GM23338 (cell line): ENCODE measurements at regions not wholly inside any gene's neighbourhood (a gene's known extent, or its start where the extent isn't known, plus 50 kb on each side); places are given as distances from the start of the nearest gene placed in this dataset.

Experiments
- ATAC-seq: fragments of 200-7000 bp; cut with Tn5 transposase; 3 replicates; pipeline ENCODE4 v1.9.1; 2020
- DNase-seq: peaks from one replicate; pipeline ENCODE4 v3.0.0-alpha.2; 2015; ENCODE audit warnings: low spot score
- H2AFZ ChIP-seq: fragments of 200-600 bp; sonication (generic); 2 replicates; pipeline ENCODE4 v1.8.0; 2016; ENCODE audit warnings: antibody characterized with exemption, mild to moderate bottlenecking, moderate library complexity
- H3F3A ChIP-seq: fragments of 200-600 bp; sonication (generic); replicated peaks from 2 replicates; pipeline ENCODE4 v1.8.0; 2017; ENCODE audit warnings: antibody characterized with exemption, mixed run types, low read depth
- H3K27ac ChIP-seq: fragments of 200-600 bp; sonication (generic); 2 replicates; pipeline ENCODE4 v1.6.1; 2016; ENCODE audit warnings: low read depth
- H3K27me3 ChIP-seq: fragments of 200-600 bp; sonication (generic); 2 replicates; pipeline ENCODE4 v1.8.0; 2016; ENCODE audit warnings: mild to moderate bottlenecking, mixed run types, moderate library complexity; ENCODE audit not compliant: insufficient read depth
- H3K36me3 ChIP-seq: fragments of 200-600 bp; sonication (generic); 2 replicates; pipeline ENCODE4 v1.8.0; 2016; ENCODE audit warnings: mild to moderate bottlenecking; ENCODE audit not compliant: insufficient read depth
- H3K4me1 ChIP-seq: fragments of 200-600 bp; sonication (generic); 2 replicates; pipeline ENCODE4 v1.8.0; 2016; ENCODE audit warnings: mild to moderate bottlenecking, moderate library complexity; ENCODE audit not compliant: insufficient read depth
- H3K4me2 ChIP-seq: fragments of 200-600 bp; sonication (generic); 2 replicates; pipeline ENCODE4 v1.7.1; 2017; ENCODE audit warnings: mixed run types
- H3K4me3 ChIP-seq: fragments of 200-600 bp; sonication (generic); 2 replicates; pipeline ENCODE4 v1.6.1; 2016; ENCODE audit warnings: mixed run types
- H3K79me2 ChIP-seq: fragments of 200-600 bp; sonication (generic); replicated peaks from 2 replicates; pipeline ENCODE4 v1.8.0; 2017; ENCODE audit warnings: mild to moderate bottlenecking; ENCODE audit not compliant: insufficient read depth
- H3K9me2 ChIP-seq: fragments of 200-600 bp; sonication (generic); 2 replicates; pipeline ENCODE4 v1.8.0; 2017; ENCODE audit not compliant: insufficient read depth
- H4K20me1 ChIP-seq: fragments of 200-600 bp; sonication (generic); replicated peaks from 2 replicates; pipeline ENCODE4 v1.8.0; 2017; ENCODE audit warnings: mild to moderate bottlenecking; ENCODE audit not compliant: insufficient read depth
- H3K27ac Mint-ChIP-seq: 2 replicates; pipeline ENCODE4 v1.8.0; 2020; ENCODE audit warnings: inconsistent platforms, mild to moderate bottlenecking, moderate library complexity, mixed read lengths
- H3K27me3 Mint-ChIP-seq: 3 replicates; pipeline ENCODE4 v1.8.0; 2022; ENCODE audit warnings: low read depth, mild to moderate bottlenecking, moderate library complexity, mixed read lengths, inconsistent platforms; ENCODE audit not compliant: insufficient read depth, poor library complexity
- H3K36me3 Mint-ChIP-seq: 3 replicates; pipeline ENCODE4 v1.8.0; 2021; ENCODE audit warnings: low read depth, mild to moderate bottlenecking, inconsistent platforms, moderate library complexity, mixed read lengths
- H3K4me1 Mint-ChIP-seq: 3 replicates; pipeline ENCODE4 v1.8.0; 2020; ENCODE audit warnings: mild to moderate bottlenecking, inconsistent platforms, mixed read lengths
- H3K4me3 Mint-ChIP-seq: 3 replicates; pipeline ENCODE4 v1.8.0; 2021; ENCODE audit warnings: moderate library complexity, mild to moderate bottlenecking, inconsistent platforms, mixed read lengths
- H3K9me3 Mint-ChIP-seq: 3 replicates; pipeline ENCODE4 v1.8.0; 2020; ENCODE audit warnings: moderate library complexity, mild to moderate bottlenecking, inconsistent platforms, mixed read lengths
- CREB1 ChIP-seq: fragments of 250-450 bp; sonication (Bioruptor Pico); IDR thresholded peaks from 2 replicates; pipeline ENCODE4 v1.5.0; 2020; ENCODE audit warnings: low read depth, mild to moderate bottlenecking, moderate library complexity
- CTCF ChIP-seq, 2 experiments: fragments of 200-600 bp in 1 of 2; sonication (generic) in 1 of 2; conservative IDR thresholded peaks; 2 replicates each; pipeline versions ENCODE4 v1.5.1 to v1.6.1; 2016 to 2017; ENCODE audit warnings: antibody characterized with exemption in 2 of 2, low read depth in 2 of 2, mild to moderate bottlenecking in 2 of 2, moderate library complexity in 1 of 2
- ETS1 ChIP-seq: IDR thresholded peaks from 2 replicates; pipeline ENCODE4 v1.6.1; 2016; ENCODE audit warnings: antibody characterized with exemption
- EZH2 ChIP-seq: fragments of 200-600 bp; sonication (generic); IDR thresholded peaks from one replicate; pipeline ENCODE4 v1.8.0; 2017; ENCODE audit warnings: antibody characterized with exemption, mild to moderate bottlenecking, low read depth; ENCODE audit not compliant: unreplicated experiment
- EZH2phosphoT487 ChIP-seq: fragments of 200-600 bp; sonication (generic); IDR thresholded peaks from one replicate; pipeline ENCODE4 v1.8.1; 2018; ENCODE audit warnings: antibody characterized with exemption; ENCODE audit not compliant: unreplicated experiment
- JUNB ChIP-seq: IDR thresholded peaks from one replicate; pipeline ENCODE4 v1.6.1; 2016; ENCODE audit warnings: antibody characterized with exemption; ENCODE audit not compliant: unreplicated experiment
- NANOG ChIP-seq: IDR thresholded peaks from 2 replicates; pipeline ENCODE4 v1.6.1; 2016; ENCODE audit warnings: antibody characterized with exemption, borderline replicate concordance
- POLR2AphosphoS5 ChIP-seq: IDR thresholded peaks from 2 replicates; pipeline ENCODE4 v1.6.1; 2016; ENCODE audit warnings: antibody characterized with exemption, low read depth
- STAT1 ChIP-seq: IDR thresholded peaks from one replicate; pipeline ENCODE4 v1.6.1; 2016; ENCODE audit warnings: antibody characterized with exemption; ENCODE audit not compliant: unreplicated experiment
- ZNF114 ChIP-seq: fragments of 250-450 bp; sonication (Bioruptor Pico); IDR thresholded peaks from 2 replicates; pipeline ENCODE4 v1.5.0; 2020; ENCODE audit warnings: mild to moderate bottlenecking, moderate library complexity
- ZNF331 ChIP-seq: fragments of 250-450 bp; sonication (Bioruptor Pico); IDR thresholded peaks from 2 replicates; pipeline ENCODE4 v1.5.0; 2020; ENCODE audit warnings: low read depth, mild to moderate bottlenecking, moderate library complexity
- TF ChIP-seq, protein P1 (sequence below): IDR thresholded peaks from one replicate; pipeline ENCODE4 v1.6.1; 2018; ENCODE audit warnings: antibody characterized with exemption; ENCODE audit not compliant: unreplicated experiment
- TF ChIP-seq, protein P2 (sequence below): fragments of 250-450 bp; sonication (Bioruptor Pico); IDR thresholded peaks from 2 replicates; pipeline ENCODE4 v1.5.0; 2020; ENCODE audit warnings: mild to moderate bottlenecking, moderate library complexity

- ATAC-seq = no peak
- H2AFZ ChIP-seq = no peak overlapping the region
- no peak for TF ChIP-seq ZNF331
- TF ChIP-seq ZNF114 (CRISPR knock-in tag) = no peak
- no peak for TF ChIP-seq EZH2
- TF ChIP-seq, protein P1, sequence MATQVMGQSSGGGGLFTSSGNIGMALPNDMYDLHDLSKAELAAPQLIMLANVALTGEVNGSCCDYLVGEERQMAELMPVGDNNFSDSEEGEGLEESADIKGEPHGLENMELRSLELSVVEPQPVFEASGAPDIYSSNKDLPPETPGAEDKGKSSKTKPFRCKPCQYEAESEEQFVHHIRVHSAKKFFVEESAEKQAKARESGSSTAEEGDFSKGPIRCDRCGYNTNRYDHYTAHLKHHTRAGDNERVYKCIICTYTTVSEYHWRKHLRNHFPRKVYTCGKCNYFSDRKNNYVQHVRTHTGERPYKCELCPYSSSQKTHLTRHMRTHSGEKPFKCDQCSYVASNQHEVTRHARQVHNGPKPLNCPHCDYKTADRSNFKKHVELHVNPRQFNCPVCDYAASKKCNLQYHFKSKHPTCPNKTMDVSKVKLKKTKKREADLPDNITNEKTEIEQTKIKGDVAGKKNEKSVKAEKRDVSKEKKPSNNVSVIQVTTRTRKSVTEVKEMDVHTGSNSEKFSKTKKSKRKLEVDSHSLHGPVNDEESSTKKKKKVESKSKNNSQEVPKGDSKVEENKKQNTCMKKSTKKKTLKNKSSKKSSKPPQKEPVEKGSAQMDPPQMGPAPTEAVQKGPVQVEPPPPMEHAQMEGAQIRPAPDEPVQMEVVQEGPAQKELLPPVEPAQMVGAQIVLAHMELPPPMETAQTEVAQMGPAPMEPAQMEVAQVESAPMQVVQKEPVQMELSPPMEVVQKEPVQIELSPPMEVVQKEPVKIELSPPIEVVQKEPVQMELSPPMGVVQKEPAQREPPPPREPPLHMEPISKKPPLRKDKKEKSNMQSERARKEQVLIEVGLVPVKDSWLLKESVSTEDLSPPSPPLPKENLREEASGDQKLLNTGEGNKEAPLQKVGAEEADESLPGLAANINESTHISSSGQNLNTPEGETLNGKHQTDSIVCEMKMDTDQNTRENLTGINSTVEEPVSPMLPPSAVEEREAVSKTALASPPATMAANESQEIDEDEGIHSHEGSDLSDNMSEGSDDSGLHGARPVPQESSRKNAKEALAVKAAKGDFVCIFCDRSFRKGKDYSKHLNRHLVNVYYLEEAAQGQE = no peak
- no peak for TF ChIP-seq EZH2phosphoT487
- TF ChIP-seq ETS1 = no peak
- TF ChIP-seq NANOG = no peak
- TF ChIP-seq POLR2AphosphoS5 = no peak
- no peak for TF ChIP-seq CREB1
- no peak for TF ChIP-seq STAT1
- no peak for TF ChIP-seq CTCF (conservative IDR thresholded peaks at IDR 0.05; ENCODE audit: low read depth in 2 of 2)
- TF ChIP-seq JUNB = no peak
- TF ChIP-seq, protein P2, sequence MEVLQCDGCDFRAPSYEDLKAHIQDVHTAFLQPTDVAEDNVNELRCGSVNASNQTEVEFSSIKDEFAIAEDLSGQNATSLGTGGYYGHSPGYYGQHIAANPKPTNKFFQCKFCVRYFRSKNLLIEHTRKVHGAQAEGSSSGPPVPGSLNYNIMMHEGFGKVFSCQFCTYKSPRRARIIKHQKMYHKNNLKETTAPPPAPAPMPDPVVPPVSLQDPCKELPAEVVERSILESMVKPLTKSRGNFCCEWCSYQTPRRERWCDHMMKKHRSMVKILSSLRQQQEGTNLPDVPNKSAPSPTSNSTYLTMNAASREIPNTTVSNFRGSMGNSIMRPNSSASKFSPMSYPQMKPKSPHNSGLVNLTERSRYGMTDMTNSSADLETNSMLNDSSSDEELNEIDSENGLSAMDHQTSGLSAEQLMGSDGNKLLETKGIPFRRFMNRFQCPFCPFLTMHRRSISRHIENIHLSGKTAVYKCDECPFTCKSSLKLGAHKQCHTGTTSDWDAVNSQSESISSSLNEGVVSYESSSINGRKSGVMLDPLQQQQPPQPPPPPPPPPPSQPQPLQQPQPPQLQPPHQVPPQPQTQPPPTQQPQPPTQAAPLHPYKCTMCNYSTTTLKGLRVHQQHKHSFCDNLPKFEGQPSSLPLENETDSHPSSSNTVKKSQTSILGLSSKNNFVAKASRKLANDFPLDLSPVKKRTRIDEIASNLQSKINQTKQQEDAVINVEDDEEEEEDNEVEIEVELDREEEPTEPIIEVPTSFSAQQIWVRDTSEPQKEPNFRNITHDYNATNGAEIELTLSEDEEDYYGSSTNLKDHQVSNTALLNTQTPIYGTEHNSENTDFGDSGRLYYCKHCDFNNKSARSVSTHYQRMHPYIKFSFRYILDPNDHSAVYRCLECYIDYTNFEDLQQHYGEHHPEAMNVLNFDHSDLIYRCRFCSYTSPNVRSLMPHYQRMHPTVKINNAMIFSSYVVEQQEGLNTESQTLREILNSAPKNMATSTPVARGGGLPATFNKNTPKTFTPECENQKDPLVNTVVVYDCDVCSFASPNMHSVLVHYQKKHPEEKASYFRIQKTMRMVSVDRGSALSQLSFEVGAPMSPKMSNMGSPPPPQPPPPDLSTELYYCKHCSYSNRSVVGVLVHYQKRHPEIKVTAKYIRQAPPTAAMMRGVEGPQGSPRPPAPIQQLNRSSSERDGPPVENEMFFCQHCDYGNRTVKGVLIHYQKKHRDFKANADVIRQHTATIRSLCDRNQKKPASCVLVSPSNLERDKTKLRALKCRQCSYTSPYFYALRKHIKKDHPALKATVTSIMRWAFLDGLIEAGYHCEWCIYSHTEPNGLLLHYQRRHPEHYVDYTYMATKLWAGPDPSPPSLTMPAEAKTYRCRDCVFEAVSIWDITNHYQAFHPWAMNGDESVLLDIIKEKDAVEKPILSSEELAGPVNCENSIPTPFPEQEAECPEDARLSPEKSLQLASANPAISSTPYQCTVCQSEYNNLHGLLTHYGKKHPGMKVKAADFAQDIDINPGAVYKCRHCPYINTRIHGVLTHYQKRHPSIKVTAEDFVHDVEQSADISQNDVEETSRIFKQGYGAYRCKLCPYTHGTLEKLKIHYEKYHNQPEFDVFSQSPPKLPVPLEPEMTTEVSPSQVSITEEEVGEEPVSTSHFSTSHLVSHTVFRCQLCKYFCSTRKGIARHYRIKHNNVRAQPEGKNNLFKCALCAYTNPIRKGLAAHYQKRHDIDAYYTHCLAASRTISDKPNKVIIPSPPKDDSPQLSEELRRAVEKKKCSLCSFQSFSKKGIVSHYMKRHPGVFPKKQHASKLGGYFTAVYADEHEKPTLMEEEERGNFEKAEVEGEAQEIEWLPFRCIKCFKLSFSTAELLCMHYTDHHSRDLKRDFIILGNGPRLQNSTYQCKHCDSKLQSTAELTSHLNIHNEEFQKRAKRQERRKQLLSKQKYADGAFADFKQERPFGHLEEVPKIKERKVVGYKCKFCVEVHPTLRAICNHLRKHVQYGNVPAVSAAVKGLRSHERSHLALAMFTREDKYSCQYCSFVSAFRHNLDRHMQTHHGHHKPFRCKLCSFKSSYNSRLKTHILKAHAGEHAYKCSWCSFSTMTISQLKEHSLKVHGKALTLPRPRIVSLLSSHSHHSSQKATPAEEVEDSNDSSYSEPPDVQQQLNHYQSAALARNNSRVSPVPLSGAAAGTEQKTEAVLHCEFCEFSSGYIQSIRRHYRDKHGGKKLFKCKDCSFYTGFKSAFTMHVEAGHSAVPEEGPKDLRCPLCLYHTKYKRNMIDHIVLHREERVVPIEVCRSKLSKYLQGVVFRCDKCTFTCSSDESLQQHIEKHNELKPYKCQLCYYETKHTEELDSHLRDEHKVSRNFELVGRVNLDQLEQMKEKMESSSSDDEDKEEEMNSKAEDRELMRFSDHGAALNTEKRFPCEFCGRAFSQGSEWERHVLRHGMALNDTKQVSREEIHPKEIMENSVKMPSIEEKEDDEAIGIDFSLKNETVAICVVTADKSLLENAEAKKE (CRISPR knock-in tag) = no peak
- no peak overlapping the region for H3K4me3 ChIP-seq
- H3K9me3 Mint-ChIP-seq = peaks cover 41% of the 10 kb centered on the region
- H3K4me3 Mint-ChIP-seq = no peak overlapping the region
- peaks cover 2% of the 10 kb centered on the region; the same call in 2 of the 3 replicates for H3K4me1 Mint-ChIP-seq
- H3K9me2 ChIP-seq = peaks cover 4% of the 10 kb centered on the region
- peaks cover 3% of the 10 kb centered on the region for H3K27me3 Mint-ChIP-seq
- no peaks in the 10 kb centered on the region for H3K27me3 ChIP-seq
- no peak overlapping the region for H3K27ac ChIP-seq
- 0 out of 2 replicates have a peak, but pooled peaks cover 6% of the 10 kb centered on the region for H3K36me3 ChIP-seq
- no peak overlapping the region for H3K4me2 ChIP-seq
- no peaks in the 10 kb centered on the region for H4K20me1 ChIP-seq
- no peak for DNase-seq
- peaks cover 4% of the 10 kb centered on the region; the same call in 1 of the 2 replicates for H3F3A ChIP-seq
- H3K27ac Mint-ChIP-seq = no peak overlapping the region
- H3K4me1 ChIP-seq = peaks cover 2% of the 10 kb centered on the region
- peaks cover 39% of the 10 kb centered on the region for H3K36me3 Mint-ChIP-seq
- no peaks in the 10 kb centered on the region for H3K79me2 ChIP-seq
Measured at GRCh38 chr6:12348530-12349511, 58.7 kb downstream of the EDN1 start.
